GM10266 (cell line): ENCODE measurements at regions not wholly inside any gene's neighbourhood (a gene's known extent, or its start where the extent isn't known, plus 50 kb on each side); places are given as distances from the start of the nearest gene placed in this dataset.

Experiments
- DNase-seq: peaks from one replicate; pipeline ENCODE4 v3.0.0; 2012; ENCODE audit errors: extremely low spot score
- CTCF ChIP-seq: IDR thresholded peaks from 2 replicates; pipeline ENCODE4 v1.5.1; 2012; ENCODE audit warnings: mild to moderate bottlenecking, low read depth; ENCODE audit not compliant: control insufficient read depth, insufficient read depth; ENCODE audit errors: missing control alignments

- no peak for DNase-seq
- no peak for TF ChIP-seq CTCF
These were observed 301.9 kb downstream of the CCER1 start for GRCh38 chr12:90653040-90653439.

GRCh38 chr12:90652280-90652679 lies 302.7 kb downstream of the CCER1 start:
- no peak for DNase-seq

DNA sequence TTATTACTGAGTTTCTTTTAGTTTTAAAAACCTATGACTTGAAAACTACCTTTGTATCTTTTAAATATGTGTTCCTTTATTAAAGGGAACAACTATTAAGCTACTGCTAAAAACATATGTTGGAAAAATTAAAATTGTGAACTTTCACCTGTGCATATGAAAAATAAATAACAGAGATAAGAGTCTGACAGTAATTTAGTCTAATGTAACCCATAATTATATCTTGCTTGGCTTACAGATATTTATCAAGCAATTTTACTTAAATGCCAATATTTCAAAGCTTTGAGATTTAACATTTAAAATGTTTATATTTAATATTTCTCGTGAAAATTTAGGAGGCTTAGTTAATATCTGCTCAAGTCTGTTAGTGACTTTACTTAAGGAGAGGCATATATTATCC lies 309.8 kb downstream of the CCER1 start:
- TF ChIP-seq CTCF: no peak
- DNase-seq: no peak

More at GRCh38 chr12:90652280-90652679, 302.7 kb downstream of the CCER1 start:
- no peak for TF ChIP-seq CTCF

DNA sequence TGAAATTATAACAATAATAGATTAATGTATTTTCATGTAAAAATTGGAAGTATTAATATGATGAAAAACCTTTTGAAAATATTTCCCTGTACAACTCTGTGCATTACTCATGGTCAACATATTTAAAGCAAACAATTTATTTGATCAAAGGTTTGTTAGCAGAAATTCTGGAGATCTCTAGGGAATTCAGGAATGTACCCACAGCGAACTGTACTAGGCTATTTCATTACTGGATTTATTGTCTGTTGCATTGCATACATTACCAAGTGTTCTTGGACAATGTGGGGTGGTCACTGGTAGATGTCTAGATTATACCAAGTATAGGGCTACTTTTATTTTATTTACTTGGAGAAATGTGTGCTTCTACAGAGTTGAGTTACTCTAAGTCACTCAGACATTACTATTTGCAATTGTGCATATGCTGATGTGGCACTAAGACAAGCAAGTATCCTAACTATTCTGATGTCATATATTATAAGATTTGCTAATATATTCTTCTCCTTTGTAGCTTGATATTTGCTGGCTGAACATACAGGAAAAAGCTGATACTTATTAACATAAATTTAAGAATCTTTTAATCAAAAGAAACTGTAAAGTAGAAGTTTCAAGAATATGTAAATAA lies 323.3 kb downstream of the CCER1 start:
- TF ChIP-seq CTCF: no peak
- no peak for DNase-seq

GRCh38 chr12:90630006-90630405 lies 325.0 kb downstream of the CCER1 start:
- TF ChIP-seq CTCF: no peak
- no peak for DNase-seq

DNA sequence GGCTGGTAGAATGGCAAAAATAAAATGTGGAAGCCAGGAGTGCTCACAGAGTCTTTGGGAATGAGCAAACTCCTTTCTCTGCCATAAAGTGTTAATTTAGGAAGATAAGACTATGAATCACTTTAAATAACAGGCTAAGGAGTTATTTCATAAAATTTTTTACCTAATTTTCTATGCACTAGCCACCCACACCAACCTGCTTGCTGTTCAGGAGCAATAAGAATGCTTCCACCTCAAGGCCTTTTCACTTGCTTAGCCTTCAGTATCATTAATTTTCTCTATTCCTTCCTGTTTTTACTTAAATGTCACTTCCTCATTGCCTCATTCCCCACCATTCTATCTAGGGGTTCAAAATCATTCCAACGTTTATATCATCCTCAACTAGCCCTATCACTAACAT lies 326.8 kb downstream of the CCER1 start:
- TF ChIP-seq CTCF: no peak
- DNase-seq: no peak

GRCh38 chr12:90627180-90627896 lies 327.6 kb downstream of the CCER1 start:
- TF ChIP-seq CTCF: no peak
- no peak for DNase-seq
